Testis (tissue), 2 donors: ENCODE measurements at regions not wholly inside any gene's neighbourhood (a gene's known extent, or its start where the extent isn't known, plus 50 kb on each side); places are given as distances from the start of the nearest gene placed in this dataset.

Source experiments
- CTCF ChIP-seq, 3 experiments: fragments of 450-650 bp in 2 of 3; fragments of 200-600 bp in 1 of 3; sonication (generic) in 1 of 3; IDR thresholded peaks; one replicate each; pipeline ENCODE4 v1.5.1; 2016 to 2019; ENCODE audit warnings: antibody characterized with exemption in 3 of 3, mild to moderate bottlenecking in 2 of 3, moderate library complexity in 1 of 3
- POLR2A ChIP-seq: fragments of 450-650 bp; IDR thresholded peaks from one replicate; pipeline ENCODE4 v1.6.1; 2017; ENCODE audit warnings: antibody characterized with exemption, mild to moderate bottlenecking, moderate library complexity

GRCh38 chr5:142216931-142217330 lies 107.9 kb downstream of the SPRY4 start:
- TF ChIP-seq CTCF (IDR thresholded peaks at IDR 0.05) (no peak), POLR2A (no peak)
